Heart right ventricle (tissue), 16 donors: ENCODE measurements at regions not wholly inside any gene's neighbourhood (a gene's known extent, or its start where the extent isn't known, plus 50 kb on each side); places are given as distances from the start of the nearest gene placed in this dataset.

Experiments used
- ATAC-seq, 8 donors: fragments of 200-7000 bp; cut with Tn5 transposase; one replicate each; pipeline ENCODE4 v1.9.1; 2020; ENCODE audit warnings: mild to moderate bottlenecking in 8 of 8, moderate library complexity in 8 of 8, moderate number of reproducible peaks in 1 of 8
- DNase-seq, 2 donors: peaks; one replicate each; pipeline ENCODE4 v3.0.0-alpha.2; 2020
- H3K27ac ChIP-seq, 10 donors: fragments of 200-600 bp; sonication (generic) in 2 of 10; one replicate each; pipeline versions ENCODE4 v1.5.0 to v1.8.0; 2020 to 2022; ENCODE audit warnings: mild to moderate bottlenecking in 3 of 10
- H3K27me3 ChIP-seq, 7 donors: fragments of 200-600 bp; one replicate each; pipeline ENCODE4 v1.8.0; 2021 to 2022; ENCODE audit warnings: mild to moderate bottlenecking in 2 of 7
- H3K36me3 ChIP-seq, 9 donors: fragments of 200-600 bp; sonication (generic) in 1 of 9; one replicate each; pipeline versions ENCODE4 v1.5.0 to v1.8.0; 2020 to 2022; ENCODE audit warnings: mild to moderate bottlenecking in 2 of 9
- H3K4me1 ChIP-seq, 9 donors: fragments of 200-600 bp; sonication (generic) in 1 of 9; one replicate each; pipeline versions ENCODE4 v1.5.0 to v1.8.0; 2020 to 2022; ENCODE audit warnings: mild to moderate bottlenecking in 4 of 9
- H3K4me3 ChIP-seq, 10 donors: fragments of 200-600 bp; sonication (generic) in 2 of 10; one replicate each; pipeline versions ENCODE4 v1.5.0 to v1.8.0; 2020 to 2022; ENCODE audit warnings: mild to moderate bottlenecking in 7 of 10, moderate library complexity in 2 of 10
- H3K9me3 ChIP-seq, 11 donors: fragments of 200-600 bp in 10 of 11; sonication (generic) in 2 of 11; one replicate each; pipeline versions ENCODE4 v1.5.0 to v1.8.0; 2013 to 2022; ENCODE audit warnings: mild to moderate bottlenecking in 2 of 11, control low read depth in 1 of 11, moderate library complexity in 1 of 11
- WGBS, 2 donors: extraction: QIAGEN DNeasy Blood & Tissue Kit; methylation state at CpG; one replicate each; pipeline ENCODE4 v1.1.7; 2013; ENCODE audit warnings: inconsistent platforms in 1 of 2; 5-methylcytosine and 5-hydroxymethylcytosine counted together
- intact Hi-C, 10 donors: fragments of 100-400 bp; cut with DNase I; formaldehyde crosslinking; loops; one replicate each; pipeline versions ENCODE4 v1.11.1 to v1.14.2; 2022
- TF ChIP-seq, protein P1 (sequence below), 9 donors: fragments of 200-600 bp; sonication (generic) in 2 of 9; IDR thresholded peaks; one replicate each; pipeline versions ENCODE4 v1.5.0 to v1.8.0; 2021 to 2022; ENCODE audit warnings: antibody characterized with exemption in 9 of 9, mild to moderate bottlenecking in 5 of 9, moderate library complexity in 1 of 9
- donor health status: Arrhythmogenic right ventricular cardiomyopathy.
- donor health status: ischemic (EF 13 %, LVEDD 7.1; RV severe dilation, severe dysfunction).
- donor health status: healthy with polysubstance abuse.
- donor health status: DM: no; HTN: yes; CAD: no.
- donor health status: DM: no; HTN: no; CAD: no.
- donor health status: ischemic (EF 25% LVEDD 6.9; RV normal size, moderate dysfunction).
- donor health status: ischemic (EF 25% LVEDD 5.7; RV mildly dilated, moderate dysfunction).
- donor health status: healthy.
- donor health status: DM: yes; HTN: yes; CAD: no.
- donor health status: Ischemic cardiomyopathy.
- donor health status: ischemic (EF 35%, LVEDD 5.7; RV mildly dilated, moderate dysfunction).
- donor health status: nonischemic (EF 11% LVEDD 7.7; RV severe dilation, severe dysfunction).
- donor health status: DM: yes; HTN: yes; CAD: no.
- donor health status: PGD.
- donor health status: ischemic (EF 29% LVEDD 5.4; RV normal size, mild dysfunction).
- donor health status: nonischemic (EF 23%, LVEDD 6.1; RV moderate dilation, normal function).

DNA sequence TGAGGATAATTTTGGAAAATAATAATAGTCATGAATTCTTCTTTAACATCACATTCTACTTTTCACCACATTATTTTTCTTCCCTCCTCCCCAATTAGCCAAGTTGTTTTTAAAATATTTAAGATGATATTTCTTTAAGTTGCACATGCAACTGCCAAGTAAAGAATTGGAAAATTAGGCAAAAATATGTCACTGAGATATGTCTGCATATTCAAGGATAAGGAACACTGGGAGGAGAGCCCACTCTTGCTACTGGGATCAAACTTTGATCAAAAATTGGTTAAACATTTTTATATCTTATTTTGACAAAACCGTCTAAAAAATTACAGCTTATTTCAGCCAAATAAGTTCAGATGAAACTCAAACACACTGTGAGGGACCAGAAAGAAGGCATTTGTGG is 231.2 kb upstream of the TMTC1 start:
- H3K36me3 ChIP-seq, result no peaks in the 10 kb centered on the region

DNA sequence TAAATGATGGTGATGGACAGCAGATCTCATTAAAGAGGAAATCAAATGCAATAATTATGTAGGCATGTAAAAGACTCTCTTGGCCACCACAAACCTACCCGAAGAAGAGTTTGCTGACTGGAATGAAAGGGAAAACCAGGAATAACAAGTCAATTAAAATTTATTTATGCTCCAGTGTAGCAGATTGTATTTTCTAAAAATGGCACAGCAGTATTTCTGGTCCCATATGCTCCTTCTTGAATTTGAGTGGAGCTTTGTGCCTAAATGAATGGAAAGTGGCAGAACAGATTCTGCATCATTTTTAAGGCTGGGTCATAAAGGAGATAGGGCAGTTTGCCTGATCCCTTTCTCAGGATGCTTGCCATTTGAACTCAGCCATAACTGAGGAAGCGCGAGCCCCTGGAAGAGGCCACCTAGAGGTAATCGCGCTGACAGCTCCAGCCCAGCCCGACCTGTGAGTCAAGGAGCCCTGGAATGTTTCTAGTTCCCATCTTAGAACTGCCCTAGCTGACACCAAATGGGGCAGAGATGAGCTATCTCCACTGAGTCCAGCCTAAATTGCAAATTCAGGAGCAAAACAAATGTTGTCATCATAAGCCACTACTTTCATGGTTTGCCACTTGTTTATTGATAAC is 229.2 kb upstream of the TMTC1 start:
- no peaks in the 10 kb centered on the region for H3K27me3 ChIP-seq
- TF ChIP-seq, protein P1, sequence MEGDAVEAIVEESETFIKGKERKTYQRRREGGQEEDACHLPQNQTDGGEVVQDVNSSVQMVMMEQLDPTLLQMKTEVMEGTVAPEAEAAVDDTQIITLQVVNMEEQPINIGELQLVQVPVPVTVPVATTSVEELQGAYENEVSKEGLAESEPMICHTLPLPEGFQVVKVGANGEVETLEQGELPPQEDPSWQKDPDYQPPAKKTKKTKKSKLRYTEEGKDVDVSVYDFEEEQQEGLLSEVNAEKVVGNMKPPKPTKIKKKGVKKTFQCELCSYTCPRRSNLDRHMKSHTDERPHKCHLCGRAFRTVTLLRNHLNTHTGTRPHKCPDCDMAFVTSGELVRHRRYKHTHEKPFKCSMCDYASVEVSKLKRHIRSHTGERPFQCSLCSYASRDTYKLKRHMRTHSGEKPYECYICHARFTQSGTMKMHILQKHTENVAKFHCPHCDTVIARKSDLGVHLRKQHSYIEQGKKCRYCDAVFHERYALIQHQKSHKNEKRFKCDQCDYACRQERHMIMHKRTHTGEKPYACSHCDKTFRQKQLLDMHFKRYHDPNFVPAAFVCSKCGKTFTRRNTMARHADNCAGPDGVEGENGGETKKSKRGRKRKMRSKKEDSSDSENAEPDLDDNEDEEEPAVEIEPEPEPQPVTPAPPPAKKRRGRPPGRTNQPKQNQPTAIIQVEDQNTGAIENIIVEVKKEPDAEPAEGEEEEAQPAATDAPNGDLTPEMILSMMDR (IDR thresholded peaks at IDR 0.05), result no peak
- no peak overlapping the region for H3K4me3 ChIP-seq
- ATAC-seq (no peak), DNase-seq (no peak)
- intact Hi-C loops, result no loop called here
- no peaks in the 10 kb centered on the region for H3K4me1 ChIP-seq
- no peaks in the 10 kb centered on the region for H3K36me3 ChIP-seq
- peaks cover 0 to 4% (median 0%) of the 10 kb centered on the region in 11 donors for H3K9me3 ChIP-seq
- WGBS, 2 donors, result 51 to 54% methylated on average over 6 of the region's 6 CpGs
- no peak overlapping the region for H3K27ac ChIP-seq

More for the DNA sequence above, 231.2 kb upstream of the TMTC1 start:
- WGBS, 2 donors, result 68% methylated on average over 1 of the region's 1 CpG
- intact Hi-C loops, result no loop called here
- Histone ChIP-seq H3K27ac (no peak overlapping the region), H3K9me3 (peaks cover 0 to 4% (median 0%) of the 10 kb centered on the region in 11 donors), H3K4me3 (no peak overlapping the region), H3K4me1 (no peaks in the 10 kb centered on the region), H3K27me3 (no peaks in the 10 kb centered on the region)
- no peak for DNase-seq
- TF ChIP-seq, protein P1 (IDR thresholded peaks at IDR 0.05), result no peak
- no peak for ATAC-seq

DNA sequence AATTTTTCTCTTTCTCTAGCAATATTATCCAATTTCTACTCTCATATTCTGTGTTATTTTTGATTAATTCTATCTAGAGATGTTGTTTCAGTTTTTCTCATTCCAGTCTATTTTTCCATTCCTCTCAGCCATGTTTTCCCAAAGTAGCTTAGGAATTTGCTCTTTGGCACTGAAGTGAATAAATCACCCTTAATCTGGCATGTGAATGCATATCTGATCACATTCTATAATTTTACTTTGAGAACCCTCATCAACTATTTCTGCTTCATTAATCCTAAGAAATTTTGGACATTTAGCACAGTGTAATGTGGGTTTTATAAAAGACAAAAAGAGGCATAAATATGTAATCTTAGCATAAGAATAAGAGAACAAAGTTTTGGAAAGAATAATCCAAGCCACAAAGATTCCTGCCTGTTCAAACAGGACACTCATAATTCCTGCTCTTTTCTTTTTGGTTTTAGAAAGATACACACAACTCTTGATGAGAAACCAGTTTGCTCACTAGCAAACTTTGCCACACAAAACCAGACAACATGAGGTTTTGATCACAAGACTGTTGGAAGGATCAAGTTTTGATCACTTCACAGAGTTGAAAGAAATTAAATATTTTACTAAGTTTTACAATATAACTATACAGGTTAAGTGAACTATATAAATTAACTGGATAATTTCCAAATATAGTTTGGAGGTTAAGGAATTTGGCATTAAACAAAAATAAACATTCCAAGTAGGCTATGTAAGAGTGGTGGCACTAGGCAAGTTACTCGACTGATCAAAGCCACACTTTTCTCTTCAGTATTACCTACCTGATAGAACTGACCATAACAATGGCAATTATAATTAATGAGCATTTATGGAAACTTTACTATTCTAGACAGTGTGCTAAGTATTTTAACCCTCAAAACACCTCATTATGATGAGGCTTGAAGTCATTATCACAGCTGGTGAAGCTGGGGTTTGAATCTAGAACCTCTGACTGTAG is 226.6 kb upstream of the TMTC1 start:
- intact Hi-C loops, result no loop called here

DNA sequence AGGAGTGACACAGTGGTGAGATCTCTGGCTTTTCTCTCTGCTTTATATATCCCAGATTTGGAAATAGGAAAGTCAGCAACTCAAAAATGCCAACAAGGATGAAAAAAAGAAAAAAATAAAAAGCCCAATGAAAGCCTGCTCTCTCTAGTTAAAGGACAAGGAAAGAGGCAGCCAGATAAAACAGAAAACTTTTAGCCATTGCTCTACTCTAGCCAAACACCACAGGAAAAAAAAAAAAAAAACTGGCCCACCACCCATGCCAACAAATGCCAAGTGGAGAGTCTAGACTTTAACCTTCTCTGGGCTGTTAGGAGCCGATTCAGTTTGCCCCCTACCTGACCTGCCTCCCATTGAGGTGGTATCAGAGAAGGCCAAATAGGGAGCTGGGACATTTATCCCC is 222.3 kb upstream of the TMTC1 start:
- intact Hi-C loops, result no loop called here
- Histone ChIP-seq H3K4me3 (no peak overlapping the region), H3K4me1 (no peaks in the 10 kb centered on the region), H3K27ac (no peak overlapping the region), H3K9me3 (no peaks in the 10 kb centered on the region), H3K36me3 (no peaks in the 10 kb centered on the region), H3K27me3 (no peaks in the 10 kb centered on the region)
- DNase-seq (no peak), ATAC-seq (no peak)
- TF ChIP-seq, protein P1 (IDR thresholded peaks at IDR 0.05), result no peak
- WGBS, 2 donors, result 68 to 71% methylated on average over 1 of the region's 1 CpG

More for the DNA sequence above, 226.6 kb upstream of the TMTC1 start:
- ATAC-seq (no peak), DNase-seq (no peak)
- H3K4me3 ChIP-seq, result no peak overlapping the region
- WGBS, 2 donors, result 74 to 87% methylated on average over 1 of the region's 1 CpG
- no peaks in the 10 kb centered on the region for H3K27me3 ChIP-seq
- TF ChIP-seq, protein P1 (IDR thresholded peaks at IDR 0.05), result no peak
- no peaks in the 10 kb centered on the region for H3K36me3 ChIP-seq
- H3K27ac ChIP-seq, result no peak overlapping the region
- no peaks in the 10 kb centered on the region for H3K9me3 ChIP-seq
- H3K4me1 ChIP-seq, result no peaks in the 10 kb centered on the region
